ENCODE measurements at regions not wholly inside any gene's neighbourhood (a gene's known extent, or its start where the extent isn't known, plus 50 kb on each side); places are given as distances from the start of the nearest gene placed in this dataset.

DNA sequence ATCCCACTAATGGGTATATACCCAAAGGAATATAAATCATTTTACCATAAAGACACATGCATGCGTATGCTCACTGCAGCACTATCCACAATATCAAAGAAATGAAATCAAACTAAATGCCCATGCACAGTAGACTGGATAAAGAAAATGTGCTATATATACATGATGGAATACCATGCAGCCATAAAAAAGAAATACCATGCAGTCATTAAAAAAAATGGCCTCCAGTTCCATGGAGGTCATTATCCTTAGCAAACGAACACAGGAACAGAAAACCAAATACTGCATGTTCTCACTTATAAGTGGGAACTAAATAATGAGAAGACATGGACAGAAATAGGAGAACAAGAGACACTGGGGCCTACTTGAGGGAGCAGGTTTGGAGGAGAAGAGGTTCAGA, 53.6 kb upstream of the SERTAD2 start:
- no peak for TF ChIP-seq EZH2 (IDR thresholded peaks at IDR 0.05; ENCODE audit: insufficient read depth, poor library complexity, severe bottlenecking)
- TF ChIP-seq EZH2phosphoT487 (IDR thresholded peaks at IDR 0.05; ENCODE audit: insufficient read depth, low read depth), result no peak
